ENCODE measurements at regions not wholly inside any gene's neighbourhood (a gene's known extent, or its start where the extent isn't known, plus 50 kb on each side); places are given as distances from the start of the nearest gene placed in this dataset.

GRCh38 chr9:86763791-86764190 is 183.5 kb downstream of the GAS1 start:
- no peak overlapping the region for H3K27ac ChIP-seq (replicated peaks in 1 of 4)
- DNase-seq (ENCODE audit: extremely low spot score): peak; percentile 21
- TF ChIP-seq POLR2A (IDR thresholded peaks at IDR 0.05; ENCODE audit: low read depth): no peak
- no peak for TF ChIP-seq EP300 (IDR thresholded peaks at IDR 0.05)
- TF ChIP-seq CTCF (IDR thresholded peaks at IDR 0.05): no peak
- no peak for TF ChIP-seq POLR2AphosphoS5 (IDR thresholded peaks at IDR 0.05)
- 91% methylated on average over 2 of the region's 2 CpGs for WGBS
- no peak overlapping the region for H3K4me3 ChIP-seq
- H3K4me1 ChIP-seq: no peaks in the 10 kb centered on the region
- intact Hi-C loops (cut with DNase I): no loop called here
- no peaks in the 10 kb centered on the region for H3K36me3 ChIP-seq
- no peaks in the 10 kb centered on the region for H3K27me3 ChIP-seq
- H3K9me3 ChIP-seq: no peaks in the 10 kb centered on the region

GRCh38 chr9:86757382-86757720 is 190.0 kb downstream of the GAS1 start:
- TF ChIP-seq POLR2A (IDR thresholded peaks at IDR 0.05; ENCODE audit: low read depth) (no peak), EP300 (IDR thresholded peaks at IDR 0.05) (no peak), POLR2AphosphoS5 (IDR thresholded peaks at IDR 0.05) (no peak), CTCF (IDR thresholded peaks at IDR 0.05) (no peak)
- peaks cover 0 to 5% (median 0%) of the 10 kb centered on the region in 4 donors for H3K4me1 ChIP-seq
- H3K27ac ChIP-seq (replicated peaks in 1 of 4): no peak overlapping the region
- peak; percentile 82 for DNase-seq (ENCODE audit: extremely low spot score)
- H3K9me3 ChIP-seq: no peaks in the 10 kb centered on the region
- H3K27me3 ChIP-seq: no peaks in the 10 kb centered on the region
- WGBS: 100% methylated on average over 1 of the region's 1 CpG
- intact Hi-C loops (cut with DNase I): no loop called here
- no peak overlapping the region for H3K4me3 ChIP-seq
- H3K36me3 ChIP-seq: no peaks in the 10 kb centered on the region

- TF ChIP-seq EP300 (IDR thresholded peaks at IDR 0.05) (no peak), CTCF (IDR thresholded peaks at IDR 0.05) (no peak), POLR2A (IDR thresholded peaks at IDR 0.05; ENCODE audit: low read depth) (no peak), POLR2AphosphoS5 (IDR thresholded peaks at IDR 0.05) (no peak)
- intact Hi-C loops (cut with DNase I): no loop called here
- WGBS: 90% methylated on average over 18 of the region's 18 CpGs
- Histone ChIP-seq H3K4me3 (no peak overlapping the region), H3K36me3 (no peaks in the 10 kb centered on the region), H3K4me1 (peaks cover 0 to 5% (median 0%) of the 10 kb centered on the region in 4 donors), H3K9me3 (no peaks in the 10 kb centered on the region), H3K27me3 (no peaks in the 10 kb centered on the region), H3K27ac (replicated peaks in 1 of 4) (no peak overlapping the region)
- DNase-seq (ENCODE audit: extremely low spot score): peak; percentile 78
These were observed 190.5 kb downstream of the GAS1 start for GRCh38 chr9:86756576-86757381.

GRCh38 chr9:86755561-86755941 is 191.8 kb downstream of the GAS1 start:
- Histone ChIP-seq H3K9me3 (no peaks in the 10 kb centered on the region), H3K4me3 (no peak overlapping the region), H3K27ac (replicated peaks in 1 of 4) (no peak overlapping the region), H3K4me1 (peaks cover 0 to 5% (median 2%) of the 10 kb centered on the region in 4 donors), H3K36me3 (no peaks in the 10 kb centered on the region), H3K27me3 (no peaks in the 10 kb centered on the region)
- DNase-seq (ENCODE audit: extremely low spot score): peak; percentile 53
- intact Hi-C loops (cut with DNase I): no loop called here
- WGBS: 81% methylated on average over 8 of the region's 8 CpGs
- TF ChIP-seq EP300 (IDR thresholded peaks at IDR 0.05) (no peak), POLR2A (IDR thresholded peaks at IDR 0.05; ENCODE audit: low read depth) (no peak), CTCF (IDR thresholded peaks at IDR 0.05) (no peak), POLR2AphosphoS5 (IDR thresholded peaks at IDR 0.05) (no peak)

Measured in esophagus muscularis mucosa (tissue), 4 donors.